Fibroblast of gingiva (primary cell): ENCODE measurements at regions not wholly inside any gene's neighbourhood (a gene's known extent, or its start where the extent isn't known, plus 50 kb on each side); places are given as distances from the start of the nearest gene placed in this dataset.
"Not testable (repeated sequence)": the region's sequence is repeated elsewhere in the genome, so short reads cannot be mapped to it uniquely, and the experiment has no call there.

Experiments used
- DNase-seq: peaks from one replicate; pipeline ENCODE4 v3.0.0-alpha.2; 2011; ENCODE audit warnings: low read depth

- DNase-seq = no peak
Measured at GRCh38 chr16:17984810-17985209, 351.7 kb downstream of the NPIPA8 start.

GRCh38 chr16:17983847-17984639 is 352.5 kb downstream of the NPIPA8 start:
- DNase-seq = no peak

GRCh38 chr16:17983114-17983513 is 353.4 kb downstream of the NPIPA8 start:
- DNase-seq = no peak

- DNase-seq = no peak
Measured at GRCh38 chr16:17977260-17977659, 359.3 kb downstream of the NPIPA8 start.

GRCh38 chr16:17972460-17972943 is 364.0 kb downstream of the NPIPA8 start:
- DNase-seq = no peak

- DNase-seq = no peak
Measured at GRCh38 chr16:17970816-17971331, 365.7 kb downstream of the NPIPA8 start.

- no peak for DNase-seq
Measured at GRCh38 chr16:17970157-17970765, 366.3 kb downstream of the NPIPA8 start.

GRCh38 chr16:17965133-17965900 is 371.2 kb downstream of the NPIPA8 start:
- DNase-seq = no peak

GRCh38 chr16:17964196-17964595 is 372.3 kb downstream of the NPIPA8 start:
- no peak for DNase-seq

GRCh38 chr16:17963185-17963836 is 373.2 kb downstream of the NPIPA8 start:
- DNase-seq = no peak

- DNase-seq = no peak
Measured at GRCh38 chr16:17962726-17963125, 373.8 kb downstream of the NPIPA8 start.

GRCh38 chr16:17961822-17962221 is 374.7 kb downstream of the NPIPA8 start:
- DNase-seq = not testable (repeated sequence)

GRCh38 chr16:17951378-17951777 is 385.2 kb downstream of the NPIPA8 start:
- no peak for DNase-seq

- DNase-seq = no peak
Measured at GRCh38 chr16:17949982-17950250, 386.6 kb downstream of the NPIPA8 start.

GRCh38 chr16:17949141-17949981 is 387.2 kb downstream of the NPIPA8 start:
- no peak for DNase-seq

- DNase-seq = no peak
Measured at GRCh38 chr16:17947637-17948036, 388.9 kb downstream of the NPIPA8 start.

GRCh38 chr16:17947165-17947564 is 389.4 kb downstream of the NPIPA8 start:
- DNase-seq = no peak

GRCh38 chr16:17945080-17945601 is 391.4 kb downstream of the NPIPA8 start:
- DNase-seq = no peak

- no peak for DNase-seq
Measured at GRCh38 chr16:17944345-17944744, 392.2 kb downstream of the NPIPA8 start.

- no peak for DNase-seq
Measured at GRCh38 chr16:17942067-17942466, 394.5 kb downstream of the NPIPA8 start.
